SKM-1 (cell line): ENCODE measurements at regions not wholly inside any gene's neighbourhood (a gene's known extent, or its start where the extent isn't known, plus 50 kb on each side); places are given as distances from the start of the nearest gene placed in this dataset.

Experiments used
- DNase-seq: peaks from one replicate; lab custom pipeline; 2025; ENCODE audit not compliant: unreplicated experiment; lab: John Stamatoyannopoulos, UW

DNA sequence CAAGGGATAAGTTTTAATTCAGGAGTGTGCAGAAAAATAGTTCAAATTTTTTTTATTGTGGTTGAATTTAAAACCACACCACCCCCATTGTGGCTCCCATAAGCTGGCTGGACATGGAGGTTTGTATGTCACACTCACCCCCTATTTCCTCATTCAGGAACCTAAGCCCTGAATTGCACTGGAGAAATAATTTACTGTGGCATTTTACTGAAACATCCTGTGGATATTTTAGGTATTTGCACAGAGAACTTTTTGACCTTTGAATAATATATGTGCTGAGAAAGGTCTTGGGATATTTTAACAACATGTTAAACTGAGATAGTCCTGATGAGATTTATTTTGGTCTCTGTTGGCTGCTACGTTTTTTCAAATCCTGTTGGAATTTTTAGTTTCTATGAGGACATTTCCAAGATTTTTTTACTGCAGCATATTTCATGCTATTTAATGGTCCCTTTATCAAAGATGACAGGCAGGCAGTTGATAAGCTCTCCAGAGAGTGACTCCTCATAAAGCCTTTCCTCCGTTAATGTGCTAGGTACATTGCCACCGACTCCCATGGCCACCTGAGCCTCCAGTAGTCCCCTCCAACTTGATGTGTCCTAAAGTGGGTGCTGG is 51.2 kb upstream of the PALM2AKAP2 start:
- DNase-seq = no peak

- DNase-seq = no peak
Measured at GRCh38 chr9:109729513-109729912, 50.5 kb upstream of the PALM2AKAP2 start.
